K562 (cell line): ENCODE measurements at regions not wholly inside any gene's neighbourhood (a gene's known extent, or its start where the extent isn't known, plus 50 kb on each side); places are given as distances from the start of the nearest gene placed in this dataset.

Experiments used
- CBX2 ChIP-seq: fragments of 200-600 bp; sonication (generic); IDR thresholded peaks from one replicate; pipeline ENCODE4 v1.6.1; 2012; ENCODE audit warnings: mild to moderate bottlenecking, low read length, inconsistent platforms; ENCODE audit not compliant: insufficient read depth, poor library complexity, severe bottlenecking
- POLR2A ChIP-seq: fragments of 450-650 bp; conservative IDR thresholded peaks from 2 replicates; pipeline ENCODE4 v1.6.1; 2016
- RNF2 ChIP-seq: sonication (generic); IDR thresholded peaks from 2 replicates; pipeline ENCODE4 v1.6.1; 2016
- SAFB2 ChIP-seq: fragments of 200-400 bp; formaldehyde crosslinking; IDR thresholded peaks from 2 replicates; pipeline ENCODE4 v1.6.1; 2018; ENCODE audit warnings: borderline replicate concordance, low read length, low read depth, moderate library complexity; ENCODE audit not compliant: severe bottlenecking
- ZEB2 ChIP-seq: fragments of 450-650 bp; IDR thresholded peaks from 2 replicates; pipeline ENCODE4 v1.6.1; 2016
- TF ChIP-seq, protein P1 (sequence below): fragments of 250-450 bp; sonication (Bioruptor Pico); IDR thresholded peaks from 2 replicates; pipeline ENCODE4 v1.8.0; 2022; ENCODE audit warnings: inconsistent platforms, mild to moderate bottlenecking, moderate library complexity, borderline replicate concordance

DNA sequence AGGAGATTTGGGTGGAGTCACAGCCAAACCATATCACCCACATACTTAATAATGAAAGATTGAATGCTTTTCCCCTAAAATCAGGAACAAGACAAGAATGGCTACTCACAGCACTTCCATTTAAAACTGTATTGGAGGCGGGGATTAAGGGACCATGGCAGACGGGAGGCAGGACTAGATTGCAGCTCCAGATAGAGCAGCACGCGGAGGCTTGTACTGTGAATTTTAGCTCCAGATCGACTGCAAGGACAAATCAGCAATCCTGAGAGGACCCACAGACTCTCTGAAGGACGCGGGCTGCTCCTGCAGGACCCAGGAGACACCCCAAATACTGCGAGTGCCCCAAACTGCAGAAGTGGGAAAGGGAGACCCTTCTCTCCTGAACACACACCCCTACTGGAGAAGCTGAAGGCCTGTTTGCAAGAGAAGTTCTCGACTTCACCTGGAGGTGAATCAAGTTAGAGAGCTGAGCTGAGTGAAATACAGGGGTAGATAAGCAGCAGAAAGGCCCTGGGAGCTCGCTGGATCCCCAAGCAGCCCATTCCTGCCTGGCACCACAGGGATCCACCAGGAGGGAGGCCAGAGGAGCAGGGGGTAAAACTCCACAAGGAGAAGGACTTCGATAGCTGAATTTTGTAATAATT is 207.4 kb upstream of the INTU start:
- no peak for TF ChIP-seq CBX2
- no peak for TF ChIP-seq SAFB2
- TF ChIP-seq ZEB2: no peak
- TF ChIP-seq POLR2A: no peak
- TF ChIP-seq, protein P1, sequence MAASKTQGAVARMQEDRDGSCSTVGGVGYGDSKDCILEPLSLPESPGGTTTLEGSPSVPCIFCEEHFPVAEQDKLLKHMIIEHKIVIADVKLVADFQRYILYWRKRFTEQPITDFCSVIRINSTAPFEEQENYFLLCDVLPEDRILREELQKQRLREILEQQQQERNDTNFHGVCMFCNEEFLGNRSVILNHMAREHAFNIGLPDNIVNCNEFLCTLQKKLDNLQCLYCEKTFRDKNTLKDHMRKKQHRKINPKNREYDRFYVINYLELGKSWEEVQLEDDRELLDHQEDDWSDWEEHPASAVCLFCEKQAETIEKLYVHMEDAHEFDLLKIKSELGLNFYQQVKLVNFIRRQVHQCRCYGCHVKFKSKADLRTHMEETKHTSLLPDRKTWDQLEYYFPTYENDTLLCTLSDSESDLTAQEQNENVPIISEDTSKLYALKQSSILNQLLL (CRISPR knock-in tag): no peak
- no peak for TF ChIP-seq RNF2
